ENCODE measurements at regions not wholly inside any gene's neighbourhood (a gene's known extent, or its start where the extent isn't known, plus 50 kb on each side); places are given as distances from the start of the nearest gene placed in this dataset.
"Not testable (repeated sequence)": the region's sequence is repeated elsewhere in the genome, so short reads cannot be mapped to it uniquely, and the experiment has no call there.

DNA sequence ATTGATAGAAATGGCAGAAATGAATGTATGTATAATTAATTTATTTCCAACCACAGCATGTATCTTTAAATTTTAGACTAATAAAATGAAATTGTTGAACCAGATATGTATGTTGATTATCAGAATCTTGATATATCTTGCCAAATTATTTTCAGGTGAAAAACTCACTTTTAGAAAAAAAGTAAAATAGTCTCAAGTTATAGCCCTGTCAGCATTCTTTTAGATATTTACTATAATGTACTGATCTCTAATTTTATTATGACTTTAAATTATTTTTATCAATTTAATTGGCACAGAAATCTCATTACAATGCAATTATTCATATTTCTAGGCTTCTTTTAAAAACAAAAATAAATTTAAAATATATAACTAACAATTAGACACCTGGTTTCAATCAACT lies 1990.4 kb upstream of the CDH6 start:
- Histone ChIP-seq H3K27me3 (ENCODE audit: insufficient read depth, low read length) (no peaks in the 10 kb centered on the region), H3K27ac (ENCODE audit: low read depth, low read length) (no peak overlapping the region), H3K4me3 (ENCODE audit: low read length in 2 of 2) (no peak overlapping the region), H3K4me1 (ENCODE audit: insufficient read depth, low read length) (no peaks in the 10 kb centered on the region), H3K36me3 (ENCODE audit: insufficient read depth, low read length) (no peaks in the 10 kb centered on the region), H3K9me3 (ENCODE audit: control insufficient read depth in 1 of 2, low read length in 2 of 2) (no peaks in the 10 kb centered on the region)
- H3K9me3 Mint-ChIP-seq = peaks cover 0 to 9% (median 3%) of the 10 kb centered on the region in 8 donors
- ChIA-PET CTCF (ENCODE audit: partially characterized antibody) (no interaction called here), POLR2A (ENCODE audit: partially characterized antibody) (no interaction called here)
- no peak for DNase-seq
- no peaks in the 10 kb centered on the region for H3K36me3 Mint-ChIP-seq
- intact Hi-C loops (cut with micrococcal nuclease) = no loop called here
- H3K4me1 Mint-ChIP-seq = no peaks in the 10 kb centered on the region
- no peak overlapping the region for H3K27ac Mint-ChIP-seq
- H3K27me3 Mint-ChIP-seq = no peaks in the 10 kb centered on the region
- H3K4me3 Mint-ChIP-seq = no peak overlapping the region

DNA sequence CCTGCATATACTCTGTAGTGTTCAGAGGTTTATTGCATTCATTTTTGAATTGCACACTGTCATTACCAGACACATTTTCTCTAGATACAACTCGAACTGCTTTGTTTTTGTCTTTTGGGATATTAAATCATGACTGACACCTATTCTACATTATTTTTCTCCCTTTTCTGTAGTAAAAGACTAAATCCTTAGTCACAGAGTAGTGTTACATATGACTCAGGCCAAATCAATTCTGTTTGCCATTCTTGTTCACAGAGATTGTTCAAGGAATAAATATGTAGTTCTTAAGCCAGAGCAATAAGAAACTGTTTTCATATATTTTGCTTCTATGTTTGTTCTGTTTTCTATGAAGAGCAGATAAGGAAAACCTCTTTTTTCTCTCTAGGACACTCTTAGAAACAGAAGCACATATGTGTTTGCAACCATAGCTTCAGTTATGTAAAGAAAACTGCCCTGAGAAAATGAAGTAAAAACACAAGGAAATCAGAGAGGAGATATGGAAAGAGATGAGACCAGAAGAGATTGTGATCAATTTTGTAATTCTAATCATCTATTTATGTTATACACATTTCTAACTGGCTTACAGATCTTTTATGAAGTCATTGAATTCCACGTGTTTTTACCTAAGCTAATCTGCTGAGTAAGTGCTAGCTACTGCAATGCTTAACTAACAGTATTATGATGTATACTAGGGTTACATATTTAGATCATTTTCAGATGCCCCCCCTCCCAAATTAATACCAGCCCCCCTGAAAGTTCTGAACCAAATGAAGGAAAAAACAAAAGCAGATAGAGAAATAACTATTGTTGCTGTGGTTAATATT lies 1995.6 kb upstream of the CDH6 start:
- no peaks in the 10 kb centered on the region for H3K36me3 ChIP-seq (ENCODE audit: insufficient read depth, low read length)
- ChIA-PET POLR2A (ENCODE audit: partially characterized antibody) (no interaction called here), CTCF (ENCODE audit: partially characterized antibody) (no interaction called here)
- no peaks in the 10 kb centered on the region for H3K9me3 ChIP-seq (ENCODE audit: control insufficient read depth in 1 of 2, low read length in 2 of 2)
- no peaks in the 10 kb centered on the region for H3K27me3 Mint-ChIP-seq
- no peak for DNase-seq
- no peaks in the 10 kb centered on the region for H3K36me3 Mint-ChIP-seq
- no peak overlapping the region for H3K27ac ChIP-seq (ENCODE audit: low read depth, low read length)
- no peaks in the 10 kb centered on the region for H3K27me3 ChIP-seq (ENCODE audit: insufficient read depth, low read length)
- peaks cover 0 to 8% (median 3%) of the 10 kb centered on the region in 8 donors for H3K9me3 Mint-ChIP-seq
- intact Hi-C loops (cut with micrococcal nuclease) = no loop called here
- no peak overlapping the region for H3K27ac Mint-ChIP-seq
- no peaks in the 10 kb centered on the region for H3K4me1 Mint-ChIP-seq
- no peak overlapping the region for H3K4me3 Mint-ChIP-seq
- H3K4me1 ChIP-seq (ENCODE audit: insufficient read depth, low read length) = no peaks in the 10 kb centered on the region
- H3K4me3 ChIP-seq (ENCODE audit: low read length in 2 of 2) = no peak overlapping the region

DNA sequence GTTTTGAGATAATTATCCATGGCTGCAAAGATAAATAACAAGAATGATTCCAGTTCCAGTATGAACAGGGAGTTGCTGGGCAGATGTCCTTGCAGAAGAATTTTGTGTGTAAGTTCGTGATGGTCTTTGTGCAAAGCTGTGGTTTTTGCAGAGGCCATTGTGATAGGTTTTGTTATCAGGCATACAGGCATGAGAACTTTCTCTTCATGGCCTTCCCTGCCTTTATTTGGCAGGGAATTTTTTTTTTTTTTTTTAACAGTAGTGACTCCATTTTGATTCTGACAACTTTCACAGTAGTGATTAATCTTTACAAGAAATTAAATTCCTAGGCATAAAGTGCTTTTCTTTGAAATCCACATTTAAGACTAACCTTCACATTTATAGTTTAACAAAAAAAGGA lies 1999.5 kb upstream of the CDH6 start:
- H3K27me3 ChIP-seq (ENCODE audit: insufficient read depth, low read length) = no peaks in the 10 kb centered on the region
- no peaks in the 10 kb centered on the region for H3K4me1 ChIP-seq (ENCODE audit: insufficient read depth, low read length)
- no peaks in the 10 kb centered on the region for H3K36me3 ChIP-seq (ENCODE audit: insufficient read depth, low read length)
- Mint-ChIP-seq H3K36me3 (no peaks in the 10 kb centered on the region), H3K4me3 (no peak overlapping the region), H3K9me3 (peaks cover 0 to 8% (median 4%) of the 10 kb centered on the region in 8 donors), H3K27ac (no peak overlapping the region), H3K27me3 (no peaks in the 10 kb centered on the region), H3K4me1 (no peaks in the 10 kb centered on the region)
- no peak for DNase-seq
- no peaks in the 10 kb centered on the region for H3K9me3 ChIP-seq (ENCODE audit: control insufficient read depth in 1 of 2, low read length in 2 of 2)
- POLR2A ChIA-PET (ENCODE audit: partially characterized antibody) = no interaction called here
- H3K4me3 ChIP-seq (ENCODE audit: low read length in 2 of 2) = no peak overlapping the region
- intact Hi-C loops (cut with micrococcal nuclease) = no loop called here
- CTCF ChIA-PET (ENCODE audit: partially characterized antibody) = no interaction called here
- no peak overlapping the region for H3K27ac ChIP-seq (ENCODE audit: low read depth, low read length)

DNA sequence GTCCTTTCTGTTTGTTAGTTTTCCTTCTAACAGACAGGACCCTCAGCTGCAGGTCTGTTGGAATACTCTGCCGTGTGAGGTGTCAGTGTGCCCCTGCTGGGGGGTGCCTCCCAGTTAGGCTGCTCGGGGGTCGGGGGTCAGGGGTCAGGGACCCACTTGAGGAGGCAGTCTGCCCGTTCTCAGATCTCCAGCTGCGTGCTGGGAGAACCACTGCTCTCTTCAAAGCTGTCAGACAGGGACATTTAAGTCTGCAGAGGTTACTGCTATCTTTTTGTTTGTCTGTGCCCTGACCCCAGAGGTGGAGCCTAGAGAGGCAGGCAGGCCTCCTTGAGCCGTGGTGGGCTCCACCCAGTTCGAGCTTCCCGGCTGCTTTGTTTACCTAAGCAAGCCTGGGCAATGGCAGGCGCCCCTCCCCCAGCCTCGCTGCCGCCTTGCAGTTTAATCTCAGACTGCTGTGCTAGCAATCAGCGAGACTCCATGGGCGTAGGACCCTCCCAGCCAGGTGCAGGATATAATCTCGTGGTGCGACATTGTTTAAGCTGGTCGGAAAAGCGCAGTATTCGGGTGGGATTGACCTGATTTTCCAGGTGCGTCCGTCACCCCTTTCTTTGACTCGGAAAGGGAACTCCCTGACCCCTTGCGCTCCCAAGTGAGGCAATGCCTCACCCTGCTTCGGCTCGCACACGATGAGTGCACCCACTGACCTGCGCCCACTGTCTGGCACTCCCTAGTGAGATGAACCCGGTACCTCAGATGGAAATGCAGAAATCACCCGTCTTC lies 2002.0 kb upstream of the CDH6 start:
- CTCF ChIA-PET (ENCODE audit: partially characterized antibody); H3K27me3 ChIP-seq (ENCODE audit: insufficient read depth, low read length); H3K27ac Mint-ChIP-seq; H3K4me1 ChIP-seq (ENCODE audit: insufficient read depth, low read length); H3K27me3 Mint-ChIP-seq; POLR2A ChIA-PET (ENCODE audit: partially characterized antibody); H3K9me3 ChIP-seq (ENCODE audit: control insufficient read depth in 1 of 2, low read length in 2 of 2); H3K9me3 Mint-ChIP-seq; H3K4me3 Mint-ChIP-seq; H3K27ac ChIP-seq (ENCODE audit: low read depth, low read length); DNase-seq; intact Hi-C loops (cut with micrococcal nuclease); H3K4me1 Mint-ChIP-seq; H3K36me3 ChIP-seq (ENCODE audit: insufficient read depth, low read length); H3K36me3 Mint-ChIP-seq; H3K4me3 ChIP-seq (ENCODE audit: low read length in 2 of 2): not testable (repeated sequence)

DNA sequence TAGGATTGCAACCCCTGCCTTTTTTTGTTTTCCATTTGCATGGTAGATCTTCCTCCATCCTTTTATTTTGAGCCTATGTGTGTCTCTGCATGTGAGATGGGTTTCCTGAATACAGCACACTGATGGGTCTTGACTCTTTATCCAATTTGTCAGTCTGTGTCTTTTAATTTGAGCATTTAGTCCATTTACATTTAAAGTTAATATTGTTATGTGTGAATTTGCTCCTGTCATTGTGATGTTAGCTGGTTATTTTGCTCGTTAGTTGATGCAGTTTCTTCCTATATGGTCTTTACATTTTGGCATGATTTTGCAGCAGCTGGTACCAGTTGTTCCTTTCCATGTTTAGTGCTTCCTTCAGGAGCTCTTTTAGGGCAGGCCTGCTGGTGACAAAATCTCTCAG lies 2003.1 kb upstream of the CDH6 start:
- H3K4me3 ChIP-seq (ENCODE audit: low read length in 2 of 2); H3K27ac ChIP-seq (ENCODE audit: low read depth, low read length); POLR2A ChIA-PET (ENCODE audit: partially characterized antibody); H3K36me3 Mint-ChIP-seq; DNase-seq; H3K27ac Mint-ChIP-seq; H3K27me3 ChIP-seq (ENCODE audit: insufficient read depth, low read length); CTCF ChIA-PET (ENCODE audit: partially characterized antibody); H3K9me3 Mint-ChIP-seq; H3K9me3 ChIP-seq (ENCODE audit: control insufficient read depth in 1 of 2, low read length in 2 of 2); H3K4me1 Mint-ChIP-seq; H3K4me1 ChIP-seq (ENCODE audit: insufficient read depth, low read length); intact Hi-C loops (cut with micrococcal nuclease); H3K36me3 ChIP-seq (ENCODE audit: insufficient read depth, low read length); H3K4me3 Mint-ChIP-seq; H3K27me3 Mint-ChIP-seq: not testable (repeated sequence)

DNA sequence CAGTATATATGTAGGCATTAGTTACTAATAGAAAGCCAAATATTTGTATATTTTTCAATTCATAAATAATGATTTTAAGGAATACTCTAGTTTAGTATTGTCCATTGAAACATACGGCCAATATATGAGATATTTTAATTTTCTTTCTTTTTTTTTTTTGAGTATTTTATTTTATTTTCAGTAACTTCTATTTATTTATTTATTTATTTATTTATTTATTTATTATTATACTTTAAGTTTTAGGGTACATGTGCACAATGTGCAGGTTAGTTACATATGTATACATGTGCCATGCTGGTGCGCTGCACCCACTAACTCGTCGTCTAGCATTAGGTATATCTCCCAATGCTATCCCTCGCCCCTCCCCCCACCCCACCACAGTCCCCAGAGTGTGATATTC lies 2007.1 kb upstream of the CDH6 start:
- H3K4me1 Mint-ChIP-seq; H3K27ac Mint-ChIP-seq; H3K36me3 ChIP-seq (ENCODE audit: insufficient read depth, low read length); CTCF ChIA-PET (ENCODE audit: partially characterized antibody); H3K4me3 ChIP-seq (ENCODE audit: low read length in 2 of 2); H3K27me3 Mint-ChIP-seq; H3K9me3 ChIP-seq (ENCODE audit: control insufficient read depth in 1 of 2, low read length in 2 of 2); DNase-seq; H3K4me1 ChIP-seq (ENCODE audit: insufficient read depth, low read length); intact Hi-C loops (cut with micrococcal nuclease); H3K4me3 Mint-ChIP-seq; H3K27me3 ChIP-seq (ENCODE audit: insufficient read depth, low read length); POLR2A ChIA-PET (ENCODE audit: partially characterized antibody); H3K27ac ChIP-seq (ENCODE audit: low read depth, low read length); H3K36me3 Mint-ChIP-seq: not testable (repeated sequence)
- peaks cover 0 to 13% (median 7%) of the 10 kb centered on the region in 8 donors for H3K9me3 Mint-ChIP-seq

DNA sequence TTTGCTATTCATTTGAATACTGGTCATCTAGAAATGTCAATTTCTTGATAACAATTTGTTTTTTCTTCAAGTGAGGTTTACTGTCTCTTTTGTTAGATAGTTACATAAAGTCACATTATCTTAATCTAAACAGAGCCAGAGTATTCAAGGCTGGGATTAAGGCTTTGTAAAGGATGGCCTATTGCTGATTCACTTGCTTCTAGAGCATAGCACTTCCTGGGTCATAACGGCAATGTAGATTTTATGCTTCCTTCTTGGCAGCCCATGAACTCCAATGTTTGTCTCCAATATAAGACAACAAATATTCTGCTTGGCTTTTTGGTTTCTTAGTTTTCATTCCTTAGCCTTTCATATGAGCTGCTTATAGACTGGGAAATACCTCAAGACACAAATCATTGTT lies 2007.9 kb upstream of the CDH6 start:
- no peaks in the 10 kb centered on the region for H3K9me3 ChIP-seq (ENCODE audit: control insufficient read depth in 1 of 2, low read length in 2 of 2)
- Mint-ChIP-seq H3K27me3 (no peaks in the 10 kb centered on the region), H3K4me3 (no peak overlapping the region), H3K36me3 (no peaks in the 10 kb centered on the region), H3K9me3 (peaks cover 0 to 13% (median 7%) of the 10 kb centered on the region in 8 donors), H3K4me1 (no peaks in the 10 kb centered on the region), H3K27ac (no peak overlapping the region)
- no peak overlapping the region for H3K27ac ChIP-seq (ENCODE audit: low read depth, low read length)
- no peaks in the 10 kb centered on the region for H3K4me1 ChIP-seq (ENCODE audit: insufficient read depth, low read length)
- H3K27me3 ChIP-seq (ENCODE audit: insufficient read depth, low read length) = no peaks in the 10 kb centered on the region
- ChIA-PET CTCF (ENCODE audit: partially characterized antibody) (no interaction called here), POLR2A (ENCODE audit: partially characterized antibody) (no interaction called here)
- no peak overlapping the region for H3K4me3 ChIP-seq (ENCODE audit: low read length in 2 of 2)
- no peaks in the 10 kb centered on the region for H3K36me3 ChIP-seq (ENCODE audit: insufficient read depth, low read length)
- intact Hi-C loops (cut with micrococcal nuclease) = no loop called here
- no peak for DNase-seq

Measured in CD4-positive, alpha-beta memory T cell (primary cell).